H1 (cell line): ENCODE measurements at regions not wholly inside any gene's neighbourhood (a gene's known extent, or its start where the extent isn't known, plus 50 kb on each side); places are given as distances from the start of the nearest gene placed in this dataset.
A peak's percentile ranks its signal among the peaks of the same experiment; 100 is the strongest.

Experiments used
- CTCF ChIA-PET: fragments of 300-600 bp; sonication (Branson Sonifier 250); formaldehyde crosslinking; loops from one replicate; lab custom pipeline; 2021; ENCODE audit not compliant: partially characterized antibody; lab: Charles Lee
- POLR2A ChIA-PET: fragments of 300-600 bp; sonication (Branson Sonifier 250); formaldehyde crosslinking; loops from one replicate; lab custom pipeline; 2021; ENCODE audit warnings: inconsistent platforms; ENCODE audit not compliant: partially characterized antibody; lab: Charles Lee
- DNase-seq, 2 experiments: peaks; one replicate each; pipeline versions ENCODE4 v3.0.0 to v3.0.0-alpha.2; 2010 to 2022; ENCODE audit warnings: low spot score in 2 of 2, low read depth in 1 of 2, mixed read lengths in 1 of 2
- FAIRE-seq: peaks from 2 replicates; lab custom pipeline; 2011; peaks lifted over from hg19 to GRCh38; lab: Jason Lieb, UNC
- H2AFZ ChIP-seq: 2 replicates; pipeline ENCODE4 v1.8.1; 2012; ENCODE audit warnings: low read length, inconsistent platforms
- H2AK5ac ChIP-seq: 2 replicates; pipeline ENCODE4 v1.6.1; 2013; ENCODE audit warnings: low read depth, low read length
- H2BK120ac ChIP-seq: replicated peaks from 2 replicates; pipeline ENCODE3; 2013; ENCODE audit warnings: low read depth, low read length, inconsistent platforms
- H2BK12ac ChIP-seq: 2 replicates; pipeline ENCODE4 v1.6.1; 2013; ENCODE audit warnings: low read depth, low read length
- H2BK15ac ChIP-seq: 2 replicates; pipeline ENCODE4 v1.6.1; 2013; ENCODE audit warnings: low read length
- H2BK20ac ChIP-seq: 2 replicates; pipeline ENCODE4 v1.6.1; 2013; ENCODE audit warnings: low read length
- H2BK5ac ChIP-seq: 2 replicates; pipeline ENCODE4 v1.6.1; 2013; ENCODE audit warnings: low read depth, low read length
- H3K14ac ChIP-seq: 2 replicates; pipeline ENCODE4 v1.6.1; 2013; ENCODE audit warnings: inconsistent platforms; ENCODE audit not compliant: insufficient read length
- H3K18ac ChIP-seq: 2 replicates; pipeline ENCODE4 v1.6.1; 2013; ENCODE audit warnings: low read length; ENCODE audit errors: extremely low read depth
- H3K23ac ChIP-seq: 2 replicates; pipeline ENCODE4 v1.6.1; 2013; ENCODE audit warnings: inconsistent platforms; ENCODE audit not compliant: insufficient read length
- H3K23me2 ChIP-seq: 2 replicates; pipeline ENCODE4 v1.6.1; 2013; ENCODE audit warnings: low read depth, low read length
- H3K27ac ChIP-seq: 2 replicates; pipeline ENCODE4 v1.6.1; 2011; ENCODE audit warnings: low read depth, low read length, inconsistent platforms
- H3K27me3 ChIP-seq, 4 experiments: replicated peaks in 1 of 4; 1 replicate in 1 of 4; 2 replicates in 3 of 4; pipeline versions ENCODE4 v1.6.1 to v1.8.1; 2011 to 2013; ENCODE audit warnings: low read length in 3 of 4, mild to moderate bottlenecking in 3 of 4, inconsistent platforms in 2 of 4, mixed read lengths in 2 of 4, moderate library complexity in 1 of 4; ENCODE audit not compliant: control insufficient read depth in 3 of 4, insufficient read depth in 3 of 4; ENCODE audit errors: extremely low read depth in 1 of 4
- H3K36me3 ChIP-seq, 4 experiments: 2 replicates each; pipeline versions ENCODE4 v1.6.1 to v1.8.1; 2011 to 2013; ENCODE audit warnings: mild to moderate bottlenecking in 4 of 4, low read length in 3 of 4, moderate library complexity in 2 of 4, control low read depth in 1 of 4, inconsistent platforms in 1 of 4; ENCODE audit not compliant: insufficient read depth in 4 of 4, control insufficient read depth in 2 of 4
- H3K4ac ChIP-seq: replicated peaks from 2 replicates; pipeline ENCODE3; 2013; ENCODE audit warnings: low read length, low read depth, mixed read lengths, inconsistent platforms; ENCODE audit not compliant: insufficient read length
- H3K4me1 ChIP-seq, 4 experiments: replicated peaks in 1 of 4; 1 replicate in 1 of 4; 2 replicates in 3 of 4; pipeline versions ENCODE4 v1.6.1 to v1.8.1; 2011 to 2013; ENCODE audit warnings: low read length in 3 of 4, inconsistent platforms in 2 of 4, mixed read lengths in 1 of 4; ENCODE audit not compliant: insufficient read depth in 4 of 4, control insufficient read depth in 3 of 4
- H3K4me2 ChIP-seq, 2 experiments: 2 replicates each; pipeline versions ENCODE4 v1.6.1 to v1.8.1; 2011 to 2013; ENCODE audit warnings: low read depth in 2 of 2, low read length in 2 of 2, control low read depth in 1 of 2, inconsistent platforms in 1 of 2, mild to moderate bottlenecking in 1 of 2; ENCODE audit not compliant: insufficient read depth in 1 of 2
- H3K4me3 ChIP-seq, 4 experiments: fragments of 200-600, 300-600 bp in 1 of 4; sonication (generic), shearing (Covaris generic), sonication (Bioruptor Twin) in 1 of 4; 2 replicates each; pipeline versions ENCODE4 v1.5.1 to v1.8.1; 2011 to 2016; ENCODE audit warnings: low read length in 4 of 4, low read depth in 3 of 4, control low read depth in 2 of 4, inconsistent platforms in 2 of 4, mild to moderate bottlenecking in 2 of 4, mixed read lengths in 1 of 4, moderate library complexity in 1 of 4; ENCODE audit not compliant: insufficient read depth in 2 of 4; ENCODE audit errors: extremely low read depth in 1 of 4
- H3K56ac ChIP-seq: replicated peaks from 2 replicates; pipeline ENCODE3; 2013; ENCODE audit warnings: low read depth, mild to moderate bottlenecking, mixed read lengths, low read length, inconsistent platforms; ENCODE audit not compliant: insufficient read length
- H3K79me1 ChIP-seq: 2 replicates; pipeline ENCODE4 v1.6.1; 2013; ENCODE audit warnings: low read depth, low read length, control low read depth
- H3K79me2 ChIP-seq, 2 experiments: 2 replicates each; pipeline versions ENCODE4 v1.6.1 to v1.8.1; 2012 to 2013; ENCODE audit warnings: low read length in 2 of 2, mild to moderate bottlenecking in 2 of 2, inconsistent platforms in 1 of 2; ENCODE audit not compliant: insufficient read depth in 2 of 2, control insufficient read depth in 1 of 2
- H3K9ac ChIP-seq, 4 experiments: replicated peaks in 1 of 4; 1 replicate in 1 of 4; 2 replicates in 3 of 4; pipeline versions ENCODE4 v1.6.1 to v1.8.1; 2011 to 2013; ENCODE audit warnings: low read depth in 3 of 4, low read length in 3 of 4, control low read depth in 2 of 4, mild to moderate bottlenecking in 2 of 4, moderate library complexity in 2 of 4, inconsistent platforms in 1 of 4; ENCODE audit errors: extremely low read depth in 1 of 4
- H3K9me3 ChIP-seq, 2 experiments: 2 replicates each; pipeline versions ENCODE4 v1.6.1 to v1.8.1; 2012 to 2013; ENCODE audit warnings: mild to moderate bottlenecking in 2 of 2, moderate library complexity in 2 of 2, control low read depth in 1 of 2, inconsistent platforms in 1 of 2, low read depth in 1 of 2, low read length in 1 of 2, mixed read lengths in 1 of 2; ENCODE audit not compliant: insufficient read depth in 2 of 2
- H4K20me1 ChIP-seq, 2 experiments: replicated peaks in 1 of 2; 2 replicates each; pipeline versions ENCODE3 to v1.8.1; 2011 to 2013; ENCODE audit warnings: inconsistent platforms in 2 of 2, low read length in 2 of 2, mild to moderate bottlenecking in 1 of 2; ENCODE audit not compliant: insufficient read depth in 2 of 2, control insufficient read depth in 1 of 2
- H4K5ac ChIP-seq: 2 replicates; pipeline ENCODE4 v1.6.1; 2013; ENCODE audit warnings: low read length, low read depth, mixed read lengths, inconsistent platforms; ENCODE audit not compliant: insufficient read length
- H4K8ac ChIP-seq: 2 replicates; pipeline ENCODE4 v1.8.0; 2013; ENCODE audit warnings: mild to moderate bottlenecking, moderate library complexity, low read length, inconsistent platforms; ENCODE audit not compliant: insufficient read depth; ENCODE audit errors: extremely low read depth
- H4K91ac ChIP-seq: replicated peaks from 2 replicates; pipeline ENCODE3; 2013; ENCODE audit warnings: low read length, mixed read lengths, inconsistent platforms; ENCODE audit not compliant: insufficient read length
- BACH1 ChIP-seq: IDR thresholded peaks from 2 replicates; pipeline ENCODE4 v1.6.1; 2012; ENCODE audit warnings: low read length, improper control_type of control experiment
- GABPA ChIP-seq: IDR thresholded peaks from 2 replicates; pipeline ENCODE4 v1.6.1; 2011; ENCODE audit warnings: mild to moderate bottlenecking, low read length, moderate library complexity, borderline replicate concordance; ENCODE audit not compliant: insufficient read depth
- HDAC6 ChIP-seq: IDR thresholded peaks from one replicate; pipeline ENCODE4 v1.7.1; 2012; ENCODE audit warnings: low read depth, mild to moderate bottlenecking, inconsistent platforms, low read length, moderate library complexity
- POU5F1 ChIP-seq: IDR thresholded peaks from 2 replicates; pipeline ENCODE4 v1.6.1; 2011; ENCODE audit warnings: low read depth, mild to moderate bottlenecking, low read length, moderate library complexity
- RFX5 ChIP-seq: IDR thresholded peaks from 2 replicates; pipeline ENCODE4 v1.6.1; 2011; ENCODE audit warnings: low read depth, low read length, improper control_type of control experiment, borderline replicate concordance
- RXRA ChIP-seq: IDR thresholded peaks from 2 replicates; pipeline ENCODE4 v1.6.1; 2011; ENCODE audit warnings: low read depth, mild to moderate bottlenecking, low read length, moderate library complexity; ENCODE audit not compliant: insufficient read depth
- SAP30 ChIP-seq: fragments of 300-600 bp; sonication (generic); IDR thresholded peaks from 2 replicates; pipeline ENCODE4 v1.7.1; 2012; ENCODE audit warnings: low read length, moderate library complexity, mild to moderate bottlenecking, inconsistent platforms; ENCODE audit not compliant: insufficient read depth, insufficient replicate concordance
- SP2 ChIP-seq: IDR thresholded peaks from 2 replicates; pipeline ENCODE4 v1.6.1; 2012; ENCODE audit warnings: mild to moderate bottlenecking, low read length, inconsistent platforms
- TCF12 ChIP-seq: IDR thresholded peaks from 2 replicates; pipeline ENCODE4 v1.6.1; 2011; ENCODE audit warnings: low read depth, mild to moderate bottlenecking, low read length
- TEAD4 ChIP-seq: IDR thresholded peaks from 2 replicates; pipeline ENCODE4 v1.6.1; 2012; ENCODE audit warnings: low read depth, low read length, inconsistent platforms, mixed read lengths
- YY1 ChIP-seq: IDR thresholded peaks from 2 replicates; pipeline ENCODE4 v1.6.1; 2011; ENCODE audit warnings: low read depth, mild to moderate bottlenecking, low read length
- WGBS, 2 experiments: shearing (Covaris generic) in 1 of 2; methylation state at CpG; one replicate each; pipeline versions ENCODE4 v1.1.6 to v1.1.7; 2013 to 2015; ENCODE audit warnings: low lambda C conversion rate in 2 of 2, mixed read lengths in 2 of 2, inconsistent platforms in 1 of 2, low coverage in 1 of 2, missing lambda C conversion rate in 1 of 2; ENCODE audit not compliant: insufficient replicate concordance in 2 of 2, insufficient coverage in 1 of 2, insufficient read length in 1 of 2; ENCODE audit errors: extremely low coverage in 1 of 2, missing lambda C conversion rate in 1 of 2; 5-methylcytosine and 5-hydroxymethylcytosine counted together
- TF ChIP-seq, protein P1 (sequence below): IDR thresholded peaks from 2 replicates; pipeline ENCODE4 v1.6.1; 2011; ENCODE audit warnings: low read depth, mild to moderate bottlenecking, low read length; ENCODE audit not compliant: insufficient read depth

DNA sequence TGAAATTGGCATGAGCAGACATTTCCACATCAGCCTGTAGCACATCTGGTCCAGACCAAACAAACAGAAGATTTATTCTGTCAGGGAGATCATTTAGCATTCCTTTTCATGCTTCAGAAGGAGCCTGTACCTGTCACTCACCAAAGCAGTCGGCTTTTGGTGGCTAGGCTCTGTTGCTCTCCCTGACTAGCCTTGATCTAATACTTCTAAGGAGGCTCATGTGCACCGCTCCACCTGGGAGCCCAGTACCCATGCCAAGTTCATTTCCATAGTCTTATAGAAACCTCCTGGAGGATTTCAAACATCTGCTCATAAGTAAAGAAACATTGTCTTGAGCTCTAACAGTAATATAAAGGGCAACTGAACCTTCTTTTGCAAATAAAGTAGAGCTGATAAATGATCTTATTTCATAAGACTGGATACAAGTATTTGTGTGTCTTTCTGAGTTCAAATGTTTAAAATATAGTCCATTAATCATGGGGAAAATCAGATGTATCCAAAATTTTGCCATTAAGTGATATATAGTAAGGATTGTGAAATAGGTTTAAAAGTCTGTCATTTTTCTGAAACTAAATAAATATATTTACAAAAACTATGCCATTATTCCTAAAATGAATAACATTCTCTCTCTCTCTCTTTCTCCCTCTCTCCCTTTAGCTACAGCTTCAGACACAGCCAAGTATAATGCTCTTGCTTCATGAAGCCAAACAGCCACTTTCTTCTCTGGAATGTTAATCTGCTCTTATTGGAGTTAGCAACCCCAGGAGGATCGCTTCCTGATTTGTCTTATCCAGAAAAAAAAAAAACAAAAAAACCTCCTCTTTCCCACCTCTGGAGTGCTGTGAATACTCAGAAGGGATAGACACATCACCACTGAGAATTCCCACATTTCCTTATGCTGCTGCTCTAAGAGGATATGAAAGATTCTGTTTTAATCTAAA is 192.7 kb upstream of the TFAP2D start:
- no peak overlapping the region for H2BK5ac ChIP-seq
- no peak overlapping the region for H4K91ac ChIP-seq
- no peak overlapping the region for H2BK12ac ChIP-seq
- ChIA-PET CTCF (interaction anchor here (1.3 kb wide), 1 partner anchor 327 kb away, joined by 3 read pairs; no protein-coding TSS in a partner anchor), POLR2A (no interaction called here)
- H3K23ac ChIP-seq = no peak overlapping the region
- DNase-seq (no peak), FAIRE-seq (peak; percentile 7)
- no peak overlapping the region for H2AFZ ChIP-seq
- no peak overlapping the region for H2AK5ac ChIP-seq
- H2BK120ac ChIP-seq = no peak overlapping the region
- H3K36me3 ChIP-seq = no peaks in the 10 kb centered on the region
- WGBS, 2 experiments = 79% methylated on average over 3 of the region's 3 CpGs; no CpG with 5 or more reads in 1 of the 2 experiments
- no peak overlapping the region for H3K18ac ChIP-seq
- H3K4ac ChIP-seq = no peak overlapping the region
- H3K56ac ChIP-seq = no peak overlapping the region
- no peak overlapping the region for H2BK20ac ChIP-seq
- no peak overlapping the region for H2BK15ac ChIP-seq
- H3K4me2 ChIP-seq = no peak overlapping the region
- H4K8ac ChIP-seq = no peak overlapping the region
- H3K9me3 ChIP-seq = no peaks in the 10 kb centered on the region
- H3K79me2 ChIP-seq = no peaks in the 10 kb centered on the region
- no peak overlapping the region for H3K14ac ChIP-seq
- no peaks in the 10 kb centered on the region for H3K79me1 ChIP-seq
- no peaks in the 10 kb centered on the region for H4K20me1 ChIP-seq
- H3K9ac ChIP-seq = no peak overlapping the region
- no peak overlapping the region for H3K27ac ChIP-seq
- H3K27me3 ChIP-seq = no peaks in the 10 kb centered on the region
- no peak overlapping the region for H3K4me3 ChIP-seq
- H4K5ac ChIP-seq = no peak overlapping the region
- no peaks in the 10 kb centered on the region for H3K23me2 ChIP-seq
- 0 out of 7 replicates have a peak, but pooled peaks cover 0 to 2% (median 0%) of the 10 kb centered on the region in 4 experiments for H3K4me1 ChIP-seq
- TF ChIP-seq RXRA = no peak
- TF ChIP-seq SAP30 = no peak
- TF ChIP-seq SP2 = no peak
- no peak for TF ChIP-seq GABPA
- TF ChIP-seq HDAC6 = no peak
- no peak for TF ChIP-seq POU5F1
- TF ChIP-seq TEAD4 = no peak
- no peak for TF ChIP-seq BACH1
- TF ChIP-seq TCF12 = no peak
- TF ChIP-seq, protein P1, sequence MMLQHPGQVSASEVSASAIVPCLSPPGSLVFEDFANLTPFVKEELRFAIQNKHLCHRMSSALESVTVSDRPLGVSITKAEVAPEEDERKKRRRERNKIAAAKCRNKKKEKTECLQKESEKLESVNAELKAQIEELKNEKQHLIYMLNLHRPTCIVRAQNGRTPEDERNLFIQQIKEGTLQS = no peak
- no peak for TF ChIP-seq RFX5
- no peak for TF ChIP-seq YY1
